ENCODE measurements at regions not wholly inside any gene's neighbourhood (a gene's known extent, or its start where the extent isn't known, plus 50 kb on each side); places are given as distances from the start of the nearest gene placed in this dataset.

DNA sequence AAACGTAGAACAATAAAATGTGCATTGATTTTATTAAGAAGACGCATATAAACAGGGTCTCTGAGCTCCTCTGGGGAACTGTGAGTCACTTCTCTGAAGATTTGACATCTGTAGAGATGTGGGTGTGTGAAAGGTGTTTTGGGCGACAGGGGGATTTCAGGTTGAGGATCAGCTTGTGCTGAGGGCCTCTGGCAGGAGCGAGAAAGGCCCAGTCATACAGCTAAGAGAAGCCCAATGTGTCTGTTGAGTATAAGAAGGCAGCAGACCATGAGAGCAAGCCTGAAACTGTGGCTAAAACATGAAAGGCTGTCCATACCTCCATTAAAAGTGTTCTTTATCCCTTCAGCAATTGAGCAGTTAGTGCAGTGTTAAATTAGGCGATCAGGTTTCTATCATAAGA is 406.5 kb upstream of the MON1B start:
- ATAC-seq: no peak
- TF ChIP-seq, protein P1, sequence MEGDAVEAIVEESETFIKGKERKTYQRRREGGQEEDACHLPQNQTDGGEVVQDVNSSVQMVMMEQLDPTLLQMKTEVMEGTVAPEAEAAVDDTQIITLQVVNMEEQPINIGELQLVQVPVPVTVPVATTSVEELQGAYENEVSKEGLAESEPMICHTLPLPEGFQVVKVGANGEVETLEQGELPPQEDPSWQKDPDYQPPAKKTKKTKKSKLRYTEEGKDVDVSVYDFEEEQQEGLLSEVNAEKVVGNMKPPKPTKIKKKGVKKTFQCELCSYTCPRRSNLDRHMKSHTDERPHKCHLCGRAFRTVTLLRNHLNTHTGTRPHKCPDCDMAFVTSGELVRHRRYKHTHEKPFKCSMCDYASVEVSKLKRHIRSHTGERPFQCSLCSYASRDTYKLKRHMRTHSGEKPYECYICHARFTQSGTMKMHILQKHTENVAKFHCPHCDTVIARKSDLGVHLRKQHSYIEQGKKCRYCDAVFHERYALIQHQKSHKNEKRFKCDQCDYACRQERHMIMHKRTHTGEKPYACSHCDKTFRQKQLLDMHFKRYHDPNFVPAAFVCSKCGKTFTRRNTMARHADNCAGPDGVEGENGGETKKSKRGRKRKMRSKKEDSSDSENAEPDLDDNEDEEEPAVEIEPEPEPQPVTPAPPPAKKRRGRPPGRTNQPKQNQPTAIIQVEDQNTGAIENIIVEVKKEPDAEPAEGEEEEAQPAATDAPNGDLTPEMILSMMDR (IDR thresholded peaks at IDR 0.05): no peak
- no peak overlapping the region for H3K4me3 ChIP-seq
- H3K9me3 ChIP-seq: peaks cover 3% of the 10 kb centered on the region
- DNase-seq: no peak
- H3K36me3 ChIP-seq (ENCODE audit: insufficient read depth in 1 of 2, low read depth in 1 of 2): no peaks in the 10 kb centered on the region
- no peaks in the 10 kb centered on the region for H3K27me3 ChIP-seq (ENCODE audit: insufficient read depth in 3 of 3, low read length in 2 of 3)
- intact Hi-C loops (cut with DNase I): no loop called here
- 60 to 66% (median 66%) methylated on average over 5 of the region's 5 CpGs for WGBS, 3 donors
- no peaks in the 10 kb centered on the region for H3K4me1 ChIP-seq
- H3K27ac ChIP-seq: no peak overlapping the region

DNA sequence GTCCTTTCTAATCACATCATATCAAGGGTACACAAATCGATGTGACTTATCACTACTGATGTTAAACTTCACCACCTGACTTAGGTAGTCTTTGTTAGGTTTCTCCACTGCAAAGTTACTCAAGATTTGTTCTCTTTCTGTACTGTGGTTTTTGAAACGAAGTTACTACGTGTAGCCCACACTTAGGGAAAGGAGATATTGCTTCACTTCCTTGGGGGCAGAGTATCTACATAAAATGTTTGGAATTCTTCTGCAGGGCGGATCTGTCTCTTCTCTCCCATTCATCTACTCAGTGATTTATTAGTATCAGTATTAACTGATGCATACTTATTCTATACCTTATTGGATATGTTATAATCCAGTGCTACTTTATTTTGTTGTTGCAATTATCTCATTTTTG is 403.6 kb upstream of the MON1B start:
- H3K4me1 ChIP-seq: no peaks in the 10 kb centered on the region
- ATAC-seq (no peak), DNase-seq (no peak)
- intact Hi-C loops (cut with DNase I): no loop called here
- H3K4me3 ChIP-seq: no peak overlapping the region
- H3K9me3 ChIP-seq: peaks cover 3% of the 10 kb centered on the region
- TF ChIP-seq, protein P1 (IDR thresholded peaks at IDR 0.05): no peak
- 80 to 88% (median 84%) methylated on average over 4 of the region's 4 CpGs for WGBS, 3 donors
- H3K27ac ChIP-seq: no peak overlapping the region
- no peaks in the 10 kb centered on the region for H3K27me3 ChIP-seq (ENCODE audit: insufficient read depth in 3 of 3, low read length in 2 of 3)
- H3K36me3 ChIP-seq (ENCODE audit: insufficient read depth in 1 of 2, low read depth in 1 of 2): no peaks in the 10 kb centered on the region

DNA sequence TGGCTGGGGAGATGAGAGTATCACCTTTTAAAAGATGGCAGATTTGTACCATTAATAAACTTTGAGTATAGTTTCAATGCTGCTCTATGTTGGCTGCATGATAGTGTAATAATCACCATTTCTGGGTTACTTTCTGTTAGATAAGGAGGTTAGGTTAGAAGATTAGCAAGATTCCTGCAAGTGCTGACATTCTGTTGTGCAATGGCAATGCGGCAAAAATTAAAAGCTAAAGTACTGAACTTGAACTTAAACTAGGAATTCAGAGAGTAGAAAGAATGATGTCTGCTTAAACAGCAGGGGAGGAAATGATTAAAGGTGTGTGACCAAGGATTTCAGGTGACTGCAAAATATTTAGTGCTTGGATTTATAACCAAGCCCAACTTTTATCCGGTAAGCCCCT is 399.8 kb upstream of the MON1B start:
- H3K36me3 ChIP-seq (ENCODE audit: insufficient read depth in 1 of 2, low read depth in 1 of 2): no peaks in the 10 kb centered on the region
- 34 to 42% (median 34%) methylated on average over 2 of the region's 2 CpGs for WGBS, 3 donors
- H3K9me3 ChIP-seq: peaks cover 3% of the 10 kb centered on the region
- H3K27ac ChIP-seq: no peak overlapping the region
- DNase-seq: no peak
- H3K4me1 ChIP-seq: no peaks in the 10 kb centered on the region
- ATAC-seq: no peak
- TF ChIP-seq, protein P1 (IDR thresholded peaks at IDR 0.05): no peak
- intact Hi-C loops (cut with DNase I): no loop called here
- H3K27me3 ChIP-seq (ENCODE audit: insufficient read depth in 3 of 3, low read length in 2 of 3): no peaks in the 10 kb centered on the region
- H3K4me3 ChIP-seq: no peak overlapping the region

DNA sequence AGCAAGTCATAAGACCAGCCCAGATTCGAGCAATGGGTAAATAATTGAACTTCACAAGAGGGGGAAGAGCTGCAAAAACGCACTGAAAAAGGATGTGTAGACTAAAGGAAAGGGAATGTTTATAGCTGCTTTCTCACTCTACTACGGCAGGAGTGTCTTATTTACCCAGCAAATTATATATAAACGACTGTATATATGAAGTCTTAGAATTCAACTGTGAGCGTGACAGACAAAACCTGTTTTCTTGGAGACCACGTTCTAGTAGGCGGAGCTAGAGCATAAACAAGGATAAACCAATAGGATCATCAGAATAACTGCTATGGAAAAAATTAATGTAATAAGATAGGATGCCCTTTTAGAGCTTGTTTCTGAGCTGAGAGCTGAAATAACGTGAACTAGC is 394.6 kb upstream of the MON1B start:
- Histone ChIP-seq H3K4me3 (no peak overlapping the region), H3K27me3 (ENCODE audit: insufficient read depth in 3 of 3, low read length in 2 of 3) (no peaks in the 10 kb centered on the region), H3K4me1 (no peaks in the 10 kb centered on the region), H3K36me3 (ENCODE audit: insufficient read depth in 1 of 2, low read depth in 1 of 2) (no peaks in the 10 kb centered on the region), H3K27ac (no peak overlapping the region), H3K9me3 (no peaks in the 10 kb centered on the region)
- intact Hi-C loops (cut with DNase I): no loop called here
- no peak for DNase-seq
- 68 to 74% (median 71%) methylated on average over 8 of the region's 8 CpGs for WGBS, 3 donors
- TF ChIP-seq, protein P1 (IDR thresholded peaks at IDR 0.05): no peak
- ATAC-seq: no peak

DNA sequence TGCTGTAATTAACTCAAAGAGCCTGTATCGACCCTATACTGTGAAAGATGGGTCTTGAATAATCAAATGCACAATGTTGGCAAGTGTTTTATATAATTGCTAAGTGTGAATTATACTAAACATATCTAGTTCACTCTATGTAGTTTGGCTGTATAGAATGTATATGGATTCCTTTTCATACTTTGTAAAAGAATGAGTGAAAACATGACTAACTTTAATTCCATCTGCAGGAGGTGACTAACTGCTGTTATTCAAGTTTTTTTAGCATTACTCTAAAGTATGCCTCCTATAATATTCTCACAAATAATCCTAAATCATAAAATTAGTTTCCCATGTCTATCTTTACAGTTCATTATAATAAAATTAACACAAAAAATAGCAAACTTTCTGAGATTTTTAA is 394.0 kb upstream of the MON1B start:
- Histone ChIP-seq H3K9me3 (no peaks in the 10 kb centered on the region), H3K27me3 (ENCODE audit: insufficient read depth in 3 of 3, low read length in 2 of 3) (no peaks in the 10 kb centered on the region), H3K4me1 (no peaks in the 10 kb centered on the region), H3K36me3 (ENCODE audit: insufficient read depth in 1 of 2, low read depth in 1 of 2) (no peaks in the 10 kb centered on the region), H3K27ac (no peak overlapping the region), H3K4me3 (no peak overlapping the region)
- TF ChIP-seq, protein P1 (IDR thresholded peaks at IDR 0.05): no peak
- 75 to 84% (median 82%) methylated on average over 1 of the region's 1 CpG for WGBS, 3 donors
- intact Hi-C loops (cut with DNase I): no loop called here
- ATAC-seq (no peak), DNase-seq (no peak)
